ENCODE measurements at regions not wholly inside any gene's neighbourhood (a gene's known extent, or its start where the extent isn't known, plus 50 kb on each side); places are given as distances from the start of the nearest gene placed in this dataset.

GRCh38 chr7:42722198-42722597, 189.7 kb downstream of the C7orf25 start:
- no peak for TF ChIP-seq POLR2AphosphoS5 (IDR thresholded peaks at IDR 0.05)
- H3F3A ChIP-seq (ENCODE audit: insufficient read depth, low read length, poor library complexity, severe bottlenecking), result no peaks in the 10 kb centered on the region
- H4K20me1 ChIP-seq (ENCODE audit: insufficient read depth), result no peaks in the 10 kb centered on the region
- no peaks in the 10 kb centered on the region for H3K79me2 ChIP-seq (replicated peaks; ENCODE audit: insufficient read depth, low read length)
- H3K9me2 ChIP-seq (ENCODE audit: insufficient read depth, low read length), result no peaks in the 10 kb centered on the region
- H3K4me3 ChIP-seq (ENCODE audit: low read length), result no peak overlapping the region
- no peaks in the 10 kb centered on the region for H3K36me3 ChIP-seq (ENCODE audit: insufficient read depth, low read length)
- no peaks in the 10 kb centered on the region for H3K27me3 ChIP-seq (ENCODE audit: insufficient read depth, low read depth, low read length)
- no peak overlapping the region for H3K4me2 ChIP-seq (ENCODE audit: low read length)
- no peaks in the 10 kb centered on the region for H3K9me3 ChIP-seq (ENCODE audit: low read length)
- no peak overlapping the region for H2AFZ ChIP-seq (ENCODE audit: low read depth, low read length)
- H3K27ac ChIP-seq (ENCODE audit: low read length), result no peak overlapping the region
- H3K9ac ChIP-seq (ENCODE audit: low read length), result no peak overlapping the region

- H3K4me2 ChIP-seq (ENCODE audit: low read length), result no peak overlapping the region
- H3K9ac ChIP-seq (ENCODE audit: low read length), result no peak overlapping the region
- no peaks in the 10 kb centered on the region for H3F3A ChIP-seq (ENCODE audit: insufficient read depth, low read length, poor library complexity, severe bottlenecking)
- no peaks in the 10 kb centered on the region for H3K79me2 ChIP-seq (replicated peaks; ENCODE audit: insufficient read depth, low read length)
- no peak for TF ChIP-seq MXI1 (conservative IDR thresholded peaks at IDR 0.05; ENCODE audit: poor library complexity, severe bottlenecking)
- no peak for TF ChIP-seq POLR2AphosphoS5 (IDR thresholded peaks at IDR 0.05)
- no peak for TF ChIP-seq SMC3 (conservative IDR thresholded peaks at IDR 0.05; ENCODE audit: poor library complexity)
- no peak for TF ChIP-seq EZH2 (IDR thresholded peaks at IDR 0.05; ENCODE audit: borderline replicate concordance, insufficient read depth, low read length, poor library complexity, severe bottlenecking)
- no peak for TF ChIP-seq REST (IDR thresholded peaks at IDR 0.05; ENCODE audit: borderline replicate concordance)
- TF ChIP-seq TAF1 (IDR thresholded peaks at IDR 0.05; ENCODE audit: low read depth), result no peak
- TF ChIP-seq CTCF (IDR thresholded peaks at IDR 0.05; ENCODE audit: poor library complexity, severe bottlenecking), result no peak
- TF ChIP-seq RAD21 (conservative IDR thresholded peaks at IDR 0.05), result no peak
- TF ChIP-seq EP300 (conservative IDR thresholded peaks at IDR 0.05; ENCODE audit: poor library complexity, severe bottlenecking), result no peak
- H2AFZ ChIP-seq (ENCODE audit: low read depth, low read length), result no peak overlapping the region
- H3K9me2 ChIP-seq (ENCODE audit: insufficient read depth, low read length), result no peaks in the 10 kb centered on the region
- no peaks in the 10 kb centered on the region for H3K9me3 ChIP-seq (ENCODE audit: low read length)
- H3K4me3 ChIP-seq (ENCODE audit: low read length), result no peak overlapping the region
- no peaks in the 10 kb centered on the region for H4K20me1 ChIP-seq (ENCODE audit: insufficient read depth)
- no peaks in the 10 kb centered on the region for H3K27me3 ChIP-seq (ENCODE audit: insufficient read depth, low read depth, low read length)
- H3K27ac ChIP-seq (ENCODE audit: low read length), result no peak overlapping the region
- no peaks in the 10 kb centered on the region for H3K36me3 ChIP-seq (ENCODE audit: insufficient read depth, low read length)
These were observed 190.7 kb downstream of the C7orf25 start for GRCh38 chr7:42720991-42721796.

All from neural cell (in vitro differentiated cells).